Kidney (tissue), 13 donors: ENCODE measurements at regions not wholly inside any gene's neighbourhood (a gene's known extent, or its start where the extent isn't known, plus 50 kb on each side); places are given as distances from the start of the nearest gene placed in this dataset.

ENCODE experiments used
- DNase-seq, 5 donors: peaks; one replicate each; pipeline ENCODE4 v3.0.0-alpha.2; 2013 to 2020
- FAIRE-seq: peaks from 2 replicates; lab custom pipeline; 2012; peaks lifted over from hg19 to GRCh38; lab: Jason Lieb, UNC
- H3K27ac ChIP-seq, 2 donors: one replicate each; pipeline ENCODE4 v1.7.0; 2013; ENCODE audit warnings: low read depth in 2 of 2, low read length in 2 of 2, inconsistent platforms in 1 of 2
- H3K27me3 ChIP-seq: one replicate; pipeline ENCODE4 v1.7.1; 2013; ENCODE audit warnings: low read length, inconsistent platforms; ENCODE audit not compliant: control insufficient read depth, insufficient read depth
- H3K36me3 ChIP-seq, 3 donors: one replicate each; pipeline versions ENCODE4 v1.7.0 to v1.7.1; 2013; ENCODE audit warnings: low read length in 3 of 3, control low read depth in 1 of 3, inconsistent platforms in 1 of 3; ENCODE audit not compliant: insufficient read depth in 3 of 3, control insufficient read depth in 2 of 3
- H3K4me1 ChIP-seq, 3 donors: one replicate each; pipeline versions ENCODE4 v1.7.0 to v1.7.1; 2013; ENCODE audit warnings: low read length in 3 of 3, inconsistent platforms in 1 of 3, low read depth in 1 of 3; ENCODE audit not compliant: control insufficient read depth in 2 of 3, insufficient read depth in 2 of 3
- H3K4me3 ChIP-seq, 3 donors: one replicate each; pipeline versions ENCODE4 v1.7.0 to v1.8.1; 2013; ENCODE audit warnings: low read length in 3 of 3, control low read depth in 1 of 3, inconsistent platforms in 1 of 3
- H3K9ac ChIP-seq, 3 donors: one replicate each; pipeline versions ENCODE4 v1.7.0 to v1.7.1; 2013; ENCODE audit warnings: low read length in 3 of 3, control low read depth in 1 of 3, inconsistent platforms in 1 of 3
- H3K9me3 ChIP-seq, 3 donors: one replicate each; pipeline versions ENCODE4 v1.7.0 to v1.7.1; 2013; ENCODE audit warnings: low read length in 3 of 3, control low read depth in 1 of 3, inconsistent platforms in 1 of 3; ENCODE audit not compliant: control insufficient read depth in 2 of 3, insufficient read depth in 1 of 3
- CTCF ChIP-seq: IDR thresholded peaks from 3 replicates; pipeline ENCODE4 v1.5.1; 2012; ENCODE audit warnings: mild to moderate bottlenecking, moderate library complexity, borderline replicate concordance; ENCODE audit not compliant: insufficient read depth; ENCODE audit errors: extremely low read depth
- intact Hi-C: fragments of 100-400 bp; cut with DNase I; formaldehyde crosslinking; loops from one replicate; pipeline ENCODE4 v1.11.1; 2022
- donor health status: control.
- donor health status: control.
- donor health status: control.
- donor health status: control.
- donor health status: control.
- donor health status: DM: yes; HTN: yes; CAD: no.
- donor health status: Normal renal cell carcinoma (clear cell type).

- H3K9ac ChIP-seq, result no peak overlapping the region
- H3K4me3 ChIP-seq, result no peak overlapping the region
- H3K4me1 ChIP-seq, result no peaks in the 10 kb centered on the region
- no peaks in the 10 kb centered on the region for H3K36me3 ChIP-seq
- FAIRE-seq (no peak), DNase-seq (peak in 2 of 5 donors; percentile 29 to 40)
- H3K27me3 ChIP-seq, result no peaks in the 10 kb centered on the region
- H3K9me3 ChIP-seq, result no peaks in the 10 kb centered on the region
- TF ChIP-seq CTCF, result no peak
- no peak overlapping the region for H3K27ac ChIP-seq
- intact Hi-C loops, result no loop called here
Measured at GRCh38 chr9:18349530-18349929, 124.4 kb upstream of the ADAMTSL1 start.

GRCh38 chr9:18350036-18350435 lies 123.9 kb upstream of the ADAMTSL1 start:
- H3K4me3 ChIP-seq, result no peak overlapping the region
- FAIRE-seq (no peak), DNase-seq (no peak)
- no peaks in the 10 kb centered on the region for H3K4me1 ChIP-seq
- no peak for TF ChIP-seq CTCF
- no peaks in the 10 kb centered on the region for H3K9me3 ChIP-seq
- no peaks in the 10 kb centered on the region for H3K27me3 ChIP-seq
- intact Hi-C loops, result no loop called here
- H3K9ac ChIP-seq, result no peak overlapping the region
- H3K27ac ChIP-seq, result no peak overlapping the region
- H3K36me3 ChIP-seq, result no peaks in the 10 kb centered on the region

GRCh38 chr9:18350995-18351595 lies 122.9 kb upstream of the ADAMTSL1 start:
- Histone ChIP-seq H3K27ac (no peak overlapping the region), H3K4me3 (no peak overlapping the region), H3K9ac (no peak overlapping the region), H3K36me3 (no peaks in the 10 kb centered on the region), H3K4me1 (no peaks in the 10 kb centered on the region), H3K27me3 (no peaks in the 10 kb centered on the region), H3K9me3 (no peaks in the 10 kb centered on the region)
- FAIRE-seq (no peak), DNase-seq (no peak)
- TF ChIP-seq CTCF, result no peak
- intact Hi-C loops, result no loop called here

- no peaks in the 10 kb centered on the region for H3K27me3 ChIP-seq
- TF ChIP-seq CTCF, result no peak
- no peaks in the 10 kb centered on the region for H3K36me3 ChIP-seq
- no peak overlapping the region for H3K4me3 ChIP-seq
- intact Hi-C loops, result no loop called here
- no peak overlapping the region for H3K27ac ChIP-seq
- no peak overlapping the region for H3K9ac ChIP-seq
- DNase-seq (peak in 2 of 5 donors; percentile 41 to 45), FAIRE-seq (no peak)
- no peaks in the 10 kb centered on the region for H3K9me3 ChIP-seq
- H3K4me1 ChIP-seq, result no peaks in the 10 kb centered on the region
Measured at GRCh38 chr9:18352711-18353110, 121.2 kb upstream of the ADAMTSL1 start.
